Colonic mucosa (tissue), 4 donors: ENCODE measurements at regions not wholly inside any gene's neighbourhood (a gene's known extent, or its start where the extent isn't known, plus 50 kb on each side); places are given as distances from the start of the nearest gene placed in this dataset.

Experiments
- DNase-seq: peaks from one replicate; pipeline ENCODE4 v3.0.0-alpha.2; 2020
- H3K27ac ChIP-seq: fragments of 200-600 bp; one replicate; pipeline ENCODE4 v1.8.0; 2021
- H3K27me3 ChIP-seq: fragments of 200-600 bp; one replicate; pipeline ENCODE4 v1.8.0; 2021
- H3K36me3 ChIP-seq: fragments of 200-600 bp; one replicate; pipeline ENCODE4 v1.8.0; 2021
- H3K4me1 ChIP-seq: fragments of 200-600 bp; one replicate; pipeline ENCODE4 v1.8.0; 2021; ENCODE audit warnings: mild to moderate bottlenecking
- H3K4me3 ChIP-seq: fragments of 200-600 bp; one replicate; pipeline ENCODE4 v1.8.0; 2021
- H3K9ac ChIP-seq, 2 donors: one replicate each; pipeline ENCODE4 v1.7.0; 2013; ENCODE audit warnings: control low read depth in 2 of 2, low read depth in 2 of 2, low read length in 2 of 2
- H3K9me3 ChIP-seq: fragments of 200-600 bp; one replicate; pipeline ENCODE4 v1.8.0; 2021
- intact Hi-C: fragments of 100-400 bp; cut with DNase I; formaldehyde crosslinking; loops from one replicate; pipeline ENCODE4 v1.14.1; 2022
- TF ChIP-seq, protein P1 (sequence below): fragments of 200-600 bp; IDR thresholded peaks from one replicate; pipeline ENCODE4 v1.8.0; 2022; ENCODE audit warnings: antibody characterized with exemption, mild to moderate bottlenecking
- donor health status: healthy.
- donor health status: DM: no; HTN: no; CAD: no.
- donor health status: DM: no; HTN: no; CAD: no.

GRCh38 chr4:128660361-128661215 is 148.9 kb upstream of the JADE1 start:
- Histone ChIP-seq H3K27ac (no peak overlapping the region), H3K4me3 (no peak overlapping the region), H3K36me3 (no peaks in the 10 kb centered on the region), H3K27me3 (no peaks in the 10 kb centered on the region), H3K9ac (no peak overlapping the region), H3K4me1 (no peaks in the 10 kb centered on the region), H3K9me3 (no peaks in the 10 kb centered on the region)
- DNase-seq, result no peak
- intact Hi-C loops, result no loop called here
- TF ChIP-seq, protein P1, sequence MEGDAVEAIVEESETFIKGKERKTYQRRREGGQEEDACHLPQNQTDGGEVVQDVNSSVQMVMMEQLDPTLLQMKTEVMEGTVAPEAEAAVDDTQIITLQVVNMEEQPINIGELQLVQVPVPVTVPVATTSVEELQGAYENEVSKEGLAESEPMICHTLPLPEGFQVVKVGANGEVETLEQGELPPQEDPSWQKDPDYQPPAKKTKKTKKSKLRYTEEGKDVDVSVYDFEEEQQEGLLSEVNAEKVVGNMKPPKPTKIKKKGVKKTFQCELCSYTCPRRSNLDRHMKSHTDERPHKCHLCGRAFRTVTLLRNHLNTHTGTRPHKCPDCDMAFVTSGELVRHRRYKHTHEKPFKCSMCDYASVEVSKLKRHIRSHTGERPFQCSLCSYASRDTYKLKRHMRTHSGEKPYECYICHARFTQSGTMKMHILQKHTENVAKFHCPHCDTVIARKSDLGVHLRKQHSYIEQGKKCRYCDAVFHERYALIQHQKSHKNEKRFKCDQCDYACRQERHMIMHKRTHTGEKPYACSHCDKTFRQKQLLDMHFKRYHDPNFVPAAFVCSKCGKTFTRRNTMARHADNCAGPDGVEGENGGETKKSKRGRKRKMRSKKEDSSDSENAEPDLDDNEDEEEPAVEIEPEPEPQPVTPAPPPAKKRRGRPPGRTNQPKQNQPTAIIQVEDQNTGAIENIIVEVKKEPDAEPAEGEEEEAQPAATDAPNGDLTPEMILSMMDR, result no peak

DNA sequence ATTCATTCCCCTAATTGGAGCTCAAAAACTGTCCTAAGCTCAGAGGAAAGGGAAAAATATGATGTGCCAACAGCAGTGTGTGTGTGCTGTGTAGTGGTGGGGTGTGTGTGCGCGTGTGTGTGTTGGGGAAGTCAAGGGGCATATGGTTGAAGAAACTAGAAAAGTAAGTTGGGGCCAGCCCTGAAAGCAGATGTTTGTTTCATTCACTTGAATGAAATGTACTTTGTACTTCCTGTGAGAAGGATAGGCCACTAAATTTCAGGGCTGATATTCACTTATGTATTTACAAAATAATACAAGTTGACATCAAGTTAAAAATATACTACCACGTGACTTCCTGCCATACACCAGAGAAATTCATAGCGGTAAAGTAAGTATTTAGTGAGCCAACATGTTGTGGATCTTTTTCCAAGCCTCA is 151.3 kb upstream of the JADE1 start:
- intact Hi-C loops, result no loop called here
- TF ChIP-seq, protein P1, result no peak
- Histone ChIP-seq H3K27me3 (no peaks in the 10 kb centered on the region), H3K9ac (no peak overlapping the region), H3K36me3 (no peaks in the 10 kb centered on the region), H3K9me3 (no peaks in the 10 kb centered on the region), H3K27ac (no peak overlapping the region), H3K4me3 (no peak overlapping the region), H3K4me1 (peaks cover 5% of the 10 kb centered on the region)
- no peak for DNase-seq

DNA sequence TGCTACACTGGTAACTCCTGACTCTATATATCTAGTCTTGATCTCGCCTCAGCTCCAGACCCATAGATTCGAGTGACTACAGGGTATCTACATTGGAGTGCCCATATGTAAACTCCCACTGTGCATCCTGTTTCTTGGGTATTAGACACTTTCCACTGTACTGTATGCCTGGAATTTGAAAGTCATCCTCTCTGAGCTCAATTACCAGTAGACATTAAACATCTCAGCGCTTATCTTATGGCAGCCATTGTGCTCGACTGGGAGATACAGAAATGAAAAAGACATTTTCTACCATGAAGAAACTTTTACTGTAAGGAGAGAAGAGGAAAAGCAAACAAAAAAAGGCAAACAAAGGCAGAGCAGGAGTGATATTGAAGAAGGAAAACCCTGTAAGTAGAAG is 151.9 kb upstream of the JADE1 start:
- no peak overlapping the region for H3K27ac ChIP-seq
- H3K4me1 ChIP-seq, result peaks cover 5% of the 10 kb centered on the region
- TF ChIP-seq, protein P1, result no peak
- no peaks in the 10 kb centered on the region for H3K27me3 ChIP-seq
- no peak overlapping the region for H3K9ac ChIP-seq
- intact Hi-C loops, result no loop called here
- no peaks in the 10 kb centered on the region for H3K9me3 ChIP-seq
- DNase-seq, result no peak
- H3K36me3 ChIP-seq, result no peaks in the 10 kb centered on the region
- no peak overlapping the region for H3K4me3 ChIP-seq

- no peaks in the 10 kb centered on the region for H3K36me3 ChIP-seq
- no peaks in the 10 kb centered on the region for H3K9me3 ChIP-seq
- DNase-seq, result no peak
- TF ChIP-seq, protein P1, result no peak
- no peaks in the 10 kb centered on the region for H3K27me3 ChIP-seq
- H3K27ac ChIP-seq, result no peak overlapping the region
- intact Hi-C loops, result no loop called here
- no peak overlapping the region for H3K9ac ChIP-seq
- no peak overlapping the region for H3K4me3 ChIP-seq
- peaks cover 5% of the 10 kb centered on the region for H3K4me1 ChIP-seq
Measured at GRCh38 chr4:128654465-128654864, 155.0 kb upstream of the JADE1 start.

- TF ChIP-seq, protein P1, result no peak
- H3K27me3 ChIP-seq, result no peaks in the 10 kb centered on the region
- intact Hi-C loops, result no loop called here
- H3K36me3 ChIP-seq, result no peaks in the 10 kb centered on the region
- DNase-seq, result peak; percentile 47
- H3K27ac ChIP-seq, result no peak overlapping the region
- peaks cover 5% of the 10 kb centered on the region for H3K4me1 ChIP-seq
- no peak overlapping the region for H3K9ac ChIP-seq
- H3K9me3 ChIP-seq, result no peaks in the 10 kb centered on the region
- H3K4me3 ChIP-seq, result no peak overlapping the region
Measured at GRCh38 chr4:128653527-128654444, 155.7 kb upstream of the JADE1 start.
